ENCODE measurements at regions not wholly inside any gene's neighbourhood (a gene's known extent, or its start where the extent isn't known, plus 50 kb on each side); places are given as distances from the start of the nearest gene placed in this dataset.
"Not testable (repeated sequence)": the region's sequence is repeated elsewhere in the genome, so short reads cannot be mapped to it uniquely, and the experiment has no call there.

GRCh38 chr2:111529022-111529421, 355.0 kb downstream of the ANAPC1 start:
- H3K36me3 Mint-ChIP-seq, H3K4me3 Mint-ChIP-seq, H3K27me3 Mint-ChIP-seq, H3K27ac Mint-ChIP-seq, H3K9me3 Mint-ChIP-seq: not testable (repeated sequence)
- H3K4me1 Mint-ChIP-seq, result peaks cover 11% of the 10 kb centered on the region

GRCh38 chr2:111530239-111530965, 353.6 kb downstream of the ANAPC1 start:
- H3K4me3 Mint-ChIP-seq, H3K27ac Mint-ChIP-seq: not testable (repeated sequence)

GRCh38 chr2:111532682-111533556, 351.1 kb downstream of the ANAPC1 start:
- H3K27me3 Mint-ChIP-seq, H3K9me3 Mint-ChIP-seq, H3K36me3 Mint-ChIP-seq: not testable (repeated sequence)
- H3K4me1 Mint-ChIP-seq, result peaks cover 17% of the 10 kb centered on the region
- H3K27ac Mint-ChIP-seq, result peak overlapping the region; percentile 95
- peak overlapping the region; percentile 68 for H3K4me3 Mint-ChIP-seq

More at GRCh38 chr2:111530239-111530965, 353.6 kb downstream of the ANAPC1 start:
- H3K9me3 Mint-ChIP-seq, H3K27me3 Mint-ChIP-seq, H3K36me3 Mint-ChIP-seq: not testable (repeated sequence)
- peaks cover 17% of the 10 kb centered on the region for H3K4me1 Mint-ChIP-seq

GRCh38 chr2:111533557-111534247, 350.3 kb downstream of the ANAPC1 start:
- Mint-ChIP-seq H3K4me1 (peaks cover 17% of the 10 kb centered on the region), H3K27ac (peak overlapping the region; percentile 91), H3K4me3 (peak overlapping the region; percentile 58)
- H3K36me3 Mint-ChIP-seq, H3K9me3 Mint-ChIP-seq, H3K27me3 Mint-ChIP-seq: not testable (repeated sequence)

- H3K36me3 Mint-ChIP-seq, result no peaks in the 10 kb centered on the region
- peak overlapping the region; percentile 55 for H3K4me3 Mint-ChIP-seq
- no peaks in the 10 kb centered on the region for H3K27me3 Mint-ChIP-seq
- H3K4me1 Mint-ChIP-seq, result peaks cover 17% of the 10 kb centered on the region
- peak overlapping the region; percentile 68 for H3K27ac Mint-ChIP-seq
- no peaks in the 10 kb centered on the region for H3K9me3 Mint-ChIP-seq
Measured at GRCh38 chr2:111534910-111535352, 349.1 kb downstream of the ANAPC1 start.

- no peaks in the 10 kb centered on the region for H3K9me3 Mint-ChIP-seq
- no peak overlapping the region for H3K4me3 Mint-ChIP-seq
- H3K4me1 Mint-ChIP-seq, result peaks cover 17% of the 10 kb centered on the region
- H3K27ac Mint-ChIP-seq, result peak overlapping the region; percentile 47
- no peaks in the 10 kb centered on the region for H3K36me3 Mint-ChIP-seq
- H3K27me3 Mint-ChIP-seq, result no peaks in the 10 kb centered on the region
Measured at GRCh38 chr2:111535404-111535803, 348.6 kb downstream of the ANAPC1 start.

- Mint-ChIP-seq H3K4me1 (peaks cover 17% of the 10 kb centered on the region), H3K27ac (no peak overlapping the region), H3K9me3 (no peaks in the 10 kb centered on the region), H3K27me3 (no peaks in the 10 kb centered on the region), H3K36me3 (no peaks in the 10 kb centered on the region), H3K4me3 (no peak overlapping the region)
Measured at GRCh38 chr2:111537078-111537655, 346.8 kb downstream of the ANAPC1 start.

GRCh38 chr2:111539991-111540390, 344.0 kb downstream of the ANAPC1 start:
- not testable (repeated sequence) for H3K4me1 Mint-ChIP-seq, H3K27me3 Mint-ChIP-seq, H3K36me3 Mint-ChIP-seq, H3K9me3 Mint-ChIP-seq, H3K27ac Mint-ChIP-seq, H3K4me3 Mint-ChIP-seq

- H3K9me3 Mint-ChIP-seq, H3K36me3 Mint-ChIP-seq, H3K4me3 Mint-ChIP-seq, H3K27ac Mint-ChIP-seq, H3K27me3 Mint-ChIP-seq, H3K4me1 Mint-ChIP-seq: not testable (repeated sequence)
Measured at GRCh38 chr2:111542120-111542774, 341.7 kb downstream of the ANAPC1 start.

- H3K4me1 Mint-ChIP-seq, H3K9me3 Mint-ChIP-seq, H3K27me3 Mint-ChIP-seq, H3K4me3 Mint-ChIP-seq, H3K36me3 Mint-ChIP-seq, H3K27ac Mint-ChIP-seq: not testable (repeated sequence)
Measured at GRCh38 chr2:111544006-111544405, 340.0 kb downstream of the ANAPC1 start.

GRCh38 chr2:111545723-111546431, 338.1 kb downstream of the ANAPC1 start:
- H3K36me3 Mint-ChIP-seq, H3K27me3 Mint-ChIP-seq, H3K4me3 Mint-ChIP-seq, H3K4me1 Mint-ChIP-seq, H3K9me3 Mint-ChIP-seq, H3K27ac Mint-ChIP-seq: not testable (repeated sequence)

- not testable (repeated sequence) for H3K27me3 Mint-ChIP-seq, H3K4me1 Mint-ChIP-seq, H3K9me3 Mint-ChIP-seq, H3K36me3 Mint-ChIP-seq, H3K4me3 Mint-ChIP-seq
- H3K27ac Mint-ChIP-seq, result peak overlapping the region; percentile 41
Measured at GRCh38 chr2:111546578-111546977, 337.4 kb downstream of the ANAPC1 start.

GRCh38 chr2:111549174-111549573, 334.8 kb downstream of the ANAPC1 start:
- H3K27me3 Mint-ChIP-seq, H3K27ac Mint-ChIP-seq, H3K9me3 Mint-ChIP-seq, H3K4me3 Mint-ChIP-seq, H3K36me3 Mint-ChIP-seq, H3K4me1 Mint-ChIP-seq: not testable (repeated sequence)

- not testable (repeated sequence) for H3K9me3 Mint-ChIP-seq, H3K27me3 Mint-ChIP-seq, H3K27ac Mint-ChIP-seq, H3K4me1 Mint-ChIP-seq, H3K4me3 Mint-ChIP-seq, H3K36me3 Mint-ChIP-seq
Measured at GRCh38 chr2:111551428-111551827, 332.6 kb downstream of the ANAPC1 start.

GRCh38 chr2:111552625-111553024, 331.4 kb downstream of the ANAPC1 start:
- not testable (repeated sequence) for H3K27me3 Mint-ChIP-seq, H3K27ac Mint-ChIP-seq, H3K4me3 Mint-ChIP-seq, H3K9me3 Mint-ChIP-seq, H3K36me3 Mint-ChIP-seq, H3K4me1 Mint-ChIP-seq

All from activated naive CD4-positive, alpha-beta T cell treated with anti-CD3 and anti-CD28 coated beads, Interleukin-2, amount 50 U/mL, for 24 hours (primary cell).